ENCODE measurements at regions not wholly inside any gene's neighbourhood (a gene's known extent, or its start where the extent isn't known, plus 50 kb on each side); places are given as distances from the start of the nearest gene placed in this dataset.

DNA sequence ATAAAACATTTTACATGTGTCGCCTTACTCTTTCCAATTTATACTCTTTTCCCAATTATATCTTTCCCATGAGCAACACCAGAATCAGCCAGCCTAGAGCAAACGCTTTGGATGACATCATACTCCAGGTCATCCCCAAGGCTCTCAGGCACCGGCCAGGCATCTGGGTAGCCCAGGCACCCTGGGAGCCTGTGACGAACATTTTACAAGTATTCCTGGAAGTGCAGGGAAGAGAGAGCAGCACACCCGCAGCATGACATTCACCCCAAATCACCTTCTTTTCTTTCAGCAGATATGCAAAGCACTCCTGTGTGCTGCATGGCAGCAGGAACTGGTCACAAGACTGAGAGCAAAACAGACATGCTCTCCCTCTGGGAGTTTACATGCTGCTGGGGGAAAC lies 75.7 kb upstream of the SMIM23 start:
- no peak for TF ChIP-seq POLR2A (IDR thresholded peaks at IDR 0.05)
- TF ChIP-seq CTCF (IDR thresholded peaks at IDR 0.05) = no peak

Measured in suprapubic skin (tissue), 3 donors.